Stimulated activated CD4-positive, alpha-beta T cell treated with anti-CD3 and anti-CD28 coated beads, TNF-alpha, amount 100 ng/mL, for 48 hours (primary cell): ENCODE measurements at regions not wholly inside any gene's neighbourhood (a gene's known extent, or its start where the extent isn't known, plus 50 kb on each side); places are given as distances from the start of the nearest gene placed in this dataset.

ENCODE experiments used
- DNase-seq, 3 donors: peaks; one replicate each; pipeline ENCODE4 v3.0.0-alpha.2; 2020; ENCODE audit warnings: low read depth in 3 of 3

DNA sequence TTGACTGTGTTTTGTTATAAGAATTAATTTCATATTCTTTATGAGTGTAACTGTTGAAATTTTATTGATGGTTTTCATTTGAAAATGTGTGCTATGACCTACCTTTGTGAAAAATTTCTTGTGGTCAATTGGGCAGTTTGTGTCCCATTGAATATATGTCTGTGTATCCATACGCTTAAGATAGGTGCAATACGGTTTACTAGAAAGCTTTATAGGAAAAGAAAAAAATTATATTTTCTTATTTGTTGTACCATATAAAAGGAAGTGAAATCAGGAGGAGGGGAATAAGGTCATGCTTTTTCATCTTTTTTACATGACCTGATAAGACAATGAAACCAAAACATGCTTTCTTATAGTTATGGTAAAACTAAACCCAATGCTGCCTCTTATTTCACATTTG, 807.7 kb downstream of the USP25 start:
- DNase-seq: no peak

DNA sequence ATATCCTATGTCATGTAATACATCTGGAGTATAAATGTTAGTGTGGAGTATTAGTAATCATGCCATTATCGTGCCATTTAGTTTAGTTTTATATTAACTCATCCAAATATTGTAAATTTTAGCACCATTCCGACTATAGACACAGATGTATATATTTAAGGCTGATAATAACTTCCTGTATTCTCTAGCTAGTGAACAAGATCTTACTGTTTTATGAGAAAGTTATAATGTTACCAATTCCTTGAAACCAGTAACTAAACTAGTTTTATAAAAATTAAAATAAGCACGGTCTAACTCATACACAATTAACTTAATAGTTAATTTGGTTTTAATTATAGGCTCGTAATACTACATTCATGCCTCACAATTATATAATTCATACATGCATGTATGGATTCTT, 808.6 kb downstream of the USP25 start:
- no peak for DNase-seq

DNA sequence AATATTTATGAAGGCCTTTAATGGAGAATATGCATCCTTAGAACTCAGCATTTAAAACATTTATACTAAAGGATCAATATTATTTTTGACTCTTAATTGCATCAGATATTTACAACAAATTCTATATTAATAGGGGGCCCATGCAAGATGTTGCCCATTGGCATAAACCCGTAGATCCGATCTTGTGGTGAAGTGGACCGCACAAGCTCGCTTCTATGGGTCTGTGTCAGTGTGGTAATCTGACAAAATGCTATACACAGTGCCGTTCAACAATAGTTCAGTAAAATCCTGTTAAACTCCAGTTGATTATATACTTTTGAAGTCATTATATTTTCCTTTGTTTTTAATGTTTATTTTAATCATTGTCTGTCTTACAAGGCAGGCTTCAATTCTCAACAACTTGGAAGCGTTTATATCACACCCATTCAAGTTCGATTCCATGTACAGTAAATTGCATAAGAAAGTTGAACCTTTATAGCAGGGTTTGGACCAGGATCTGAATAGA, 809.2 kb downstream of the USP25 start:
- DNase-seq: no peak

DNA sequence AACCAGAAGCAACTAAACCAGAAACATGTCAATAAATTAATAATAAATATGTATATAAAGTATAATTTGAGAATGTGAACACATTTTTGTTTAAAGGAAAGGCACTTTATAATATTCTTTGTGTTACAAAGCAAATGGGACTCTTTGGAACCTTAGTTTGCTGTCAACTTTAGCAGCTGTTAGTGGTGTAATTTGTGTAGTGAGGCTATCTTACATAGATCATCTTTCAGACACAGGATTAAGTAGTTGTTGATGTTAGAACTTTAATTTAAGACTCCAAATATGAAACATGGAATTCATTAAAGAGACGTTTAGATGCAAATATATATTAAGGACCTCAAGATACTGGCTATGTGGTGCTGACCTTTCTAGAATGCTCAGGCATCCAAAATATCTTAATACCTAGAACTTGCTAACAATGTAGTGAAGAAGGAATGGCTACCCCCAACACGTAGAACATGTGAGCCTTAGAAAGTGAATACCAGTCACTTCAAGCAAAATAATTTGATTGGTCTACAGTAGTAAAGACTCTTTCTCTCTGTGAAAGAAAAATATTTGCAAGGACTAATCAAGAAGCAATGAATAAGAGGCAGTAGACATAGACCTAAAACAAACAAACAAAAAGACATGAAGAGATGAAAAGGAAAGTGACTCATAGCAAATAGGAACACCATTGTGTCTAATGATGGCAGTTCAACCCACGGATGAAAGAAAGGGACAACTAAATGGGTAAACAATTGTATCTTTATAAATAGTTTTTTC, 811.4 kb downstream of the USP25 start:
- no peak for DNase-seq

DNA sequence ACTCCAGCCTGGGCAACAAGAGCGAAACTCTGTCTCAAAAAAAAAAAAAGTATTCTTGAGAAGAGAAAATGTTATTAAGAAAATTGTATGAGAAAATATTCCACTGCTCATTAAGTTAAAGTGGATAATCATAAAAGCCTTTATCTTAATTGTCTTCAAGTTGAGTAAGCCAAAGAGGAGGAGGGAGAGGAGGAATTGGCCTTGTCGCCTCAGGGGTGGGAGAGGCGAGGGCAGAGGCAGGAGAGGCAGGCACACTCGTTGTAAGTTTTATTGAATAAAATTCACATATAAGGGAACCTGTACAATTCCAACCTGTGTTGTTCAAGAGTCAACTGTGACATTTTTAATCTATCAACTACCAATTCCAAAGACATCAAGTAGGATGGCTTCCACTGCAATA, 820.3 kb downstream of the USP25 start:
- no peak for DNase-seq

DNA sequence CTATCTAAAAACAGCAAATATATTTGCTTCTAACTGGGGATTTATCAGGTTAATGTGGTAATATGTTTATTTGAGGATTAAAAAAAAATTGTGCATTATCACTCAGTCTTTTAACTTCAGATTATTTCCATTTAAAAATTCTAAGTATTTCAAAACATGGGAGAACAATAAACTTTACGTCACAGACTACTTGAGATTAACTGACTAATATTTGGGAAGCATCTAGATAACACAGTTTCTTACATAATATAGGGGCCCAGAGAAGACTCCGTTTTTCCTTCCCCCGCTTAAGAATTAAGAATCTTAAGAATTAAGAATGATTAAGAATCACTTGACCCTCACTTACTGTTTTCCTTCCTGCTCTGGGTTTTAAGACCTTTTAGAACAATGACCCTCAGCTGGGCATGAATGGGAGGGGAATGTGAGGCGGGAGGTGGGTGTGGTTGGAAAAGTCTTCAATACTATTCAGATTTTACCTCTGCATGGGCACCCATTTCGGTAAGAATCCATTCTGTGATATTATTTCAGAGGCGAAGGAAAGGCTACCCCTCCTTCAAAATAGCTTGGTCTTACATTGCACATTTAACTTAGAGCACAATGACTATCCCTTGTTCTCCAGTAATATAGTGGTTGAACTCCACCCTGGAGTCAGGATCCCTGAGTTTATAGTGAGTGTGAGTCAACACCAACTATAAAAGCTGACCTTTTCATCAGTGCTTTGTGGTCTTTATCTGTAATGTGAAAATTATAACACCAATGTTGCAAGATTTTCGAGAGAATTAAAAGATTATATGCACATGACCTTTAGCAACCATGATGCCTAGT, 821.3 kb downstream of the USP25 start:
- DNase-seq: no peak

DNA sequence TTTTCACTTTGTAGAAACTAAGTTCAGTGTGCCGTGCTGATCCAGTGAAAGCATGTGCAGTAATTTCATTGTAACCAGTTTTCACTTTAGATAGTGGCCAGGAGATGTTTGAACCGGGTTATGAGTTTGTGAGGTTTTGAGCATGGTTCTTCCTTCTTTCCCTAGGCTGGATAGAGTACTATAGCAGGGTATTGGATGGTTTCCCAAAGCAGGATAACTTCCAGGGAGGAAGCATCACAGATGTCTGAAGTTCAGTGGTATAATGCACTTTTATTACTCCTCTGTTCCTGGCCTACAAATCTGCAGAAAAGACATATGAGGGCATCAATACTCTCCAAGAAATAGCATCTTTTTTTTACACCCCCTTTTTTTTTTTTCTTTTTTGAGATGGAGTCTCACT, 823.1 kb downstream of the USP25 start:
- DNase-seq: no peak

DNA sequence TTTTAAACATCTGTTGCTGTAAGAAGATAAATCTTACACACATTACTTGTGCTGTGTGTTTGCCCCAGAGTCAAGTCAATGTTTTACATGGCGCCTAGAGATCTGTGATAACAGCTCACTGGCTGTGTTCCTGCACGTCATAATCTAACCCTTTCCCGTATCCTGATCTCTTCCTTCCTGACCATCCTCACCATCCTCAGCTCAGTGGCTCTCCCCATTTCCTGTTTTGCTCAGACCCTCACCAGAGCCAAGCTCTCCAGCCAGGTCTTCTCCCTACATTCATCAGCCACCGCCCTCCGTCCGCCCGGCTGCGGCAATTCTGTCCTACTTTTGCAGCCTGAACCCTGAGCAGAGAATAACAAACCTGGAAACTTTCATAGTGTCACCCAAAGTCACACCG, 824.7 kb downstream of the USP25 start:
- no peak for DNase-seq

DNA sequence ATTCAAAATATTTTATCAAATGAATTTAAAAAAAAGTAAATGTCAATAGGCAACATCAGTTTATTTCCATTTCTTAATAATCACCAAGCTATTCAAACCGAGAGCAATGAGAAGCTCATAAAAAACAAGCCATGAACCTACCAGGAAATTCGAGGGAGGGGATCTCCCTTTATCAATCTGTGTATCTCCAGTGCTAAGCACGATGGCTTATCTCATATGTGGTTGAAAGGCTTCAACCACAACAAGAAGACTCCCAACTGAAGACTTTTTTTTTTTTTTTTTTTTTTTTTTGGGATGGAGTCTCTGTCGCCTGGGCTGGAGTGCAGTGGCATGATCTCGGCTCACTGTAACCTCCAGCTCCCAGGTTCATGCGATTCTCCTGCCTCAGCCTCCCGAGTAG, 833.3 kb downstream of the USP25 start:
- DNase-seq: no peak

DNA sequence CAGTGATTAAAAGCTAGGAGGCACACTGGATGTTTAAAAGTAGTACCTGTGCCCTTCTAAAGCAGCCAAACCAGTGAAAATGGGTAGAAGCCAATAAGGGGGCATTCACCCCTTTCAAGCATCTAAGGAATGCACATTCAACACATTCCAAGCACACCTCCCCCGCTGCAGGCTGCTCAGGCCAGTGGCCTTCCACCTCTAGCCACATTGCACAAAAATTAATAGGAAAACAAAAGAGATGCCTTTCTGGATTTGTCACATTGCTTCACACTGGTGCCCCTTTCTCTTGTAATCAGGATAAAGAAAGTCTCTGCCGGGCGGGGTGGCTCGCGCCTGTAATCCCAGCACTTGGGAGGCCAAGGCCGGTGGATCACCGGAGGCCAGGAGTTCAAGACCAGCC, 834.0 kb downstream of the USP25 start:
- no peak for DNase-seq

DNA sequence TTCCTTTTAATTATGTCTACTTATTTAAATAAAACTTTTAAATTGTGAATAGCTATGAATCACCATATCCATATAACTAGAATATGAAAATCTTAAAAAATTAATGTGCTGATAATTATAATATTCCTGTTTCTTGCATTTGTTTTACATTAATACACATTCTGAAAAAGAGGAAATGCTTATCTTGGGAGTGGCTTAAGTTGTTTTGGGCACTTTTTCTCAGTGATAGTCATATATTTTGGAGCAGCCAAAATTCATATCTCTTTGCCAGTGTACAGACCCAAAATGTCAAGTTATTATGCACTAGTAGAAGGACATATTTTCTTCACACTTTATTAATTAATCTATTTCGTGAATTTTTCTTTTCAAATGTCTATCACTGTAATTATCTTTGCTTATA, 838.5 kb downstream of the USP25 start:
- DNase-seq: no peak

DNA sequence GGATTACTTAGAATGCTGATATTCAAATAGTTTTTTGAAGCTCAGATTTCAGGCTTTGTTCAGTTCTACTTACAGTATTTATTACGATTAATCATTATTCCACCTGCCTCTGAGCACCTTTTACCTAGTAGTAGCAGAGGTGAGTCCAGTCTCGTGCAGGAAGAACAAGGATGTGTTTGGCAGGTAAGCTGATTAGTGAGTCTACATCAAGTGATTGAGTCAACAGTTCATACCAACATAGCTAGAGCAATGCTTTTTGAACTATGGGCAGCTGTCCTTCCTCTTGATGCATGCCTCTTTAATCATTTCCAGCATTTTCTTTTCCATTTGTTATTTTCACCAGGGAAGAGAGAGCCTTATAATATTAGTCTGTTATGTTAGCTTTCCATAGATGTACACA, 838.9 kb downstream of the USP25 start:
- no peak for DNase-seq

DNA sequence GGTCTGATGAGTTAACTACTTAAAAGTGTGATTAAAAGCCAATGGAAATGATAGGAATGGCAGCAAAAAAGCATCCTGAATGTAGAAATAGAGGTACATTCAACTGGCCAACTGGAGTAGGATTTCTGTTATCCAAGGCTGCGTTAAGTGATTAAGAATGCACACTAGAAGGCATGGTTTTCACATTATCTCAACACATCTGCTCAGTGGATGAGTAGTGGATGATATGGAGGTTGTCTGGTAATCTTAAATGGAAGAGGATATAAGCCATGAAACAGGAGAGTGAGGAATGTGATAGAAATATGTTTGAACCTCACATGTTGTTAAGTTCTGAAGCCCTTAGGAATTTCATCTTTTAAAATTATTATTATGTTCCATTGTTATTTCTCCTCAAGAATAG, 839.9 kb downstream of the USP25 start:
- DNase-seq: no peak

DNA sequence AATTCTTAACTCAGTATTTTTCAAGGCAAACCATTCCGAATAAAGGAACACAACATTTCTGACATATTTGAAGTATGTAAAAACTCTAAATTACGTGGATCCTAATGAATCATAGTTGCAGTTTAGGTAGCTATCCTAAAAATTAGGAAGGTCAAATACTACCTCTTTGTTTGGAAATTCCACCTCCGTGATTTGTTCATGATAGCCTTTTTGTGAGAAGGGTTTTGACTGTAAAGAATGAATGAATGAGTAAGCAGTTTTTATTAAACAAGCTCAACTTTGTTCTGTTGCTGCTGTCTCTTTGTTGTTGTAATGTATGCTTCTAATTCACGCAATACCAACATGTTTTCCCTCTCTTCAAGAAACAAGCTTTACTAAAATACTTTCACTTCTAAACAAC, 840.4 kb downstream of the USP25 start:
- DNase-seq: no peak

DNA sequence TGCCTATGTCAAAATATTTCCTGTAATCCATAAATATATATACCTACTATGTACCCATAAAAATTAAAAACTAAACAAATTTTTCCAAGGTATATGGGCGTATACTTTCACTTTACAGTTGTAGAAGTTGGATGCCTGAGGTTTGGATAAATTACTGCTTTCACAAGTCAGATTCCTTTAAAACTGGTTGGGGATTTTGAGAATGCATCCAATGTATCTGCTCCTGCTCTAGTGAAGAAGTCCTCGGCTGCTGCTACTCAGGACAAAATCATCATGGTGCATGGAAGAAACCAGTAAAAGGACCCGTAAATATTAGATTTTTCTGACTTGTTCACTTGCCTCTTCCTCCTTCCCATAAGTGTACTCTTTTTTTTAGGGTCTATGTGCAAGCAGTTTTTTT, 841.1 kb downstream of the USP25 start:
- DNase-seq: no peak

DNA sequence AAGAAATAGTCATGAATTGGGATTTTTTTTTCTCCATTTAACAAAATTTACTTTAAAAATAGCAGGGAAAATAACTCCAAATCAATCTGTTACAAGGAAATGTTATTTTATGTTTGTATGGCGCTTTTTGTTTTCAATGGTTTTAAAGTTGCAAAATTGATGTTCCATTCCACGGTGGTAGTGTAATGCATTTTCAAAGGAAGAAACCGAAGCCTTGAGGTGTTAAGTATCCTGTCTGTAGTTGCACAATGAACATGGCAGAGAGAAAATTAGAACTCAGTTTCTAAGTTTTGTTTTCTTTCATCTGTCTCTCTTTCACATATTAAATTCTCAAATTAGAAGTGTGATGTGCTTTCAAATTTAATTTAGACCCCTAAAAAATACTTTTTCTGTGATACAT, 841.8 kb downstream of the USP25 start:
- no peak for DNase-seq

DNA sequence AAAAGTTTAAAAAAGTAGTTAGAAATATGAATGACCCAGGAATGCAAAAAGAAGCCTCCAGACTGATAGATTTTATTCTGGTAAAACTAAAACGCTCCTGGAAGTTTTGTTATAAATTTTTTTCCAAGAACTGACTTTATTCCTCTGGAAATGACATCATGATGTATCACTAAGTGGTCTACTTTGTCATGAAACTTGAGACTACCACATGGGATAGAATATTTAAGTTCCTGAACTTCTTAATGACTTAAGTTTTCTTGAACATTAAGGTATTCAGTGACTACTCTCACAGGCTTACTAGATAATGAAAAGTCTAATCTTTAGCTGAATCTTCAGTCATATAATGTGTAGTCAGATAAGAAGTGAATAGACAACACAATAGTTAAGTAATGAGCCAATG, 842.2 kb downstream of the USP25 start:
- no peak for DNase-seq

DNA sequence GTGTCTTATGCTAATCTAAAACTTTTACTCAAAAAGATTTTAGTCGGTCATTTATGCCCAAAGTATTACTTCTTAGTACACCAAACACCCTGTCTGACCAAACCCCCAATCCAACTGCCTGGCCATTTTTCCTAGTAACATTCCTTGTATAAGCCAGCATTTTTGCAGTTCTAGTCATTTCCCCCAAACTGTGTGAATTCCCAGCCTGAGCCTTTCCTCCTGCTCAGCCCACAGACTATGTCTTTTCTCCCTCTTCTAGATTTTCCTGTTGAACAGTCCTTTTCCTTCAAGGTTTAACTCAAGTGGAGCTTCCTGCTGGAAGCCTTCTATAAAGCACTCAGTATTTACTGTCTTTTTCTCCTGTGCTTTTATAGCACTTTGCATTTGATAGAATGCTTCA, 843.8 kb downstream of the USP25 start:
- DNase-seq: no peak

DNA sequence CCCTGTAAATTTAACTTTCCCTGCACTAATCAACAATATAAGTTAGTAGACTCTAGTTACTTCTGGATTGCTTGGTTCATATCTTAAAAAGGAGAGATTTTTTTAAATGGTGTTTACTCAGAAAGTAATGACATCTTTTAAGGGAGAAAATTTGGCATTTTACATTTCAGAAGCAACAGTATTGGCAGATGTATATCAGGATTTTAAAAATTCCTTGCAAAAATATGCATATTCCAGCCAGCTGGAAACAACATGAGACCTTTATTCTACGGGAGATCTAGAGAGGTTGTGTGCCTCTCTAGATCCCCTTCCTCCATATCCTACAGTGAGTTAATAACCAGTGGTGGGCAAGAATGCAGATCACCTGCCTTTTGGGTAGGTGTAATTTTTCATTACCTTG, 848.2 kb downstream of the USP25 start:
- DNase-seq: no peak

DNA sequence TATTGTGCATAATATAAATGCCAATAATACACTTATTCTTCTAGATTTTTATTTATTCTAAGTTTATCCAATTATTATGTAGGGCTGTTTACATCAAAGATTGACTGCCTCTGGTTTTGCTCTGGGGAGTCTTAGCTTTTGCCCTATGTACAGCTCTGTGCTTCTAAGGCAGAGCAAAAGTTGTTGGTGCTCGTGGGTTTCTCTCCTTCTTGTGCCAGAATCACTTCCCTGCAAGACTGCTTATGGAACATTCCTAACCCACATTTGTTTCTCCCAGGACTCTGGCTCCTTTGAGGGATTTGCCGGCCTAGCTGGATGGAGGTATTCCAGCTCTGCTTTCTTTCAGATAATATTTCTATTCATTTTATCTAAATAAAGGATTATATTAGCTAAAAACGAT, 849.1 kb downstream of the USP25 start:
- no peak for DNase-seq

DNA sequence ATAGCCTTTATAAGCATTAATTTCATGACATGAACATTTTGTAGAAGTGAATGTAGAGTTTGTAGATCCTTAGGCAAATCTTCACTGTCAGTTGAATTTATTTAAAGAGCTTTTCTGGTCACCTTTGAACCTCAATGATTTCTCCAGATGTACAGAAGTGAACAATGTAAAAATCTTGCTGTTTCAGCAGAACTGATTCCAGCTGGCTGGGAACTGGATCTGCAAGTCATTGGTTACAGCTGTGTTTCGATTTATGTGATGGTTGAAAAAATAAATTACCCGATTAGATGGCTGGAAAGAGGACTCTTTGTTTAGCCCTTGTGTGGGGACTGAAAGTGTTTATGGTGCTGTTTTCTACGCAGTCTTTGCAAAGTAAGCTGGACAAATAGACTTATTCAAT, 849.8 kb downstream of the USP25 start:
- DNase-seq: no peak

DNA sequence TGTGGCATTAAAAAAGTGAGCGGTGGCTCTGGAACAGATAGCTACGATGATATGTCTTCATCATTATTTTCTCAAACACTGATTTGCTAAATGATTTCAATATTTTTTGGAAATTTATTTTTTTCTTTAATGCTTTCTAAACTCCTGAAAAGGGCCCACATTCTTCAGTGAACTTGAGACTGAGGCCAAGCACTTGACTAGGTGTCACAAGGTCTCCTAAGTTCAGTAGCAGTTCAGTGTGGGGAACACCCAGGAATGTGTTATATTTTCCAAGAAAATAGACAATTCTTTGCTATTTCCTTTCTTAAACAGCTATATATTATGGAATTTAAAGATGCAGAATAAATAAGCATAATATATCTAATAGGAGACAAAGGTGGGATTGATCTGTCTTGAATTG, 850.9 kb downstream of the USP25 start:
- no peak for DNase-seq

DNA sequence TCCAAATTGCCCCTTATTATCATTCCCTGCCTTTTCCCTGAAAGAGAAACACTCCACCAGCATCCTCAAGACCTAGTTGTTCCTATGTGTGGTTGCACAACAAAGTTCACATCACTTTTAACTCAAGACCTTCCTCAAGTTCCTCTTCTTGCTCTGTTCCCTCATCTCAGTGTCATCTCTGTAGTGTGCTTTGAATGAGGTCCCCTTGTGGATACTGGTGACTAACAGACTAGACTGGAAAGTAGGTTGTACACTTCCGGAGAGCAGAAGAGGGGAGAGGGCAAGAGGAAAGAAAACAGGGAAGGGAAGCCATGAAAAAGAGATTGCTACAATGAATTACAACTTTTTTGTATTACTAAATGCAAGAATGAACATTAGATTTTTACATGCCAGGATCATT, 853.8 kb downstream of the USP25 start:
- DNase-seq: no peak
